AG04450 (cell line): ENCODE measurements at regions not wholly inside any gene's neighbourhood (a gene's known extent, or its start where the extent isn't known, plus 50 kb on each side); places are given as distances from the start of the nearest gene placed in this dataset.

Experiments used
- CTCF ChIA-PET: fragments of 300-600, 350-600 bp; formaldehyde crosslinking; extraction: SDS; loops from one replicate; lab custom pipeline; 2022; ENCODE audit warnings: antibody characterized with exemption, inconsistent platforms; lab: Charles Lee
- POLR2A ChIA-PET: fragments of 350-600 bp; formaldehyde crosslinking; extraction: SDS; loops from one replicate; lab custom pipeline; 2021; ENCODE audit warnings: antibody characterized with exemption, inconsistent platforms; lab: Yijun Ruan, JAX
- DNase-seq: peaks from one replicate; pipeline ENCODE4 v3.0.0-alpha.2; 2011; ENCODE audit warnings: low read depth, low spot score
- H3K27ac ChIP-seq: one replicate; pipeline ENCODE4 v1.5.1; 2012; ENCODE audit warnings: low read depth, low read length, control low read depth
- H3K27me3 ChIP-seq: one replicate; pipeline ENCODE4 v1.6.0; 2012; ENCODE audit warnings: low read length; ENCODE audit not compliant: control insufficient read depth, insufficient read depth
- H3K4me3 ChIP-seq: 2 replicates; pipeline ENCODE4 v1.5.1; 2011; ENCODE audit warnings: mild to moderate bottlenecking, low read depth, low read length, control low read depth
- H3K9me3 ChIP-seq: 2 replicates; pipeline ENCODE4 v1.5.1; 2012; ENCODE audit warnings: low read length; ENCODE audit not compliant: control insufficient read depth, insufficient read depth
- CTCF ChIP-seq: IDR thresholded peaks from 2 replicates; pipeline ENCODE4 v1.5.1; 2011; ENCODE audit warnings: low read depth, low read length, control low read depth, inconsistent platforms

- no peak overlapping the region for H3K4me3 ChIP-seq
- no peaks in the 10 kb centered on the region for H3K27me3 ChIP-seq
- H3K27ac ChIP-seq, result no peak overlapping the region
- no peaks in the 10 kb centered on the region; the same call in 1 of the 2 replicates for H3K9me3 ChIP-seq
- POLR2A ChIA-PET, result no interaction called here
- TF ChIP-seq CTCF, result no peak
- CTCF ChIA-PET, result interaction anchor here (1.0 kb wide), 1 partner anchor 11 kb away, joined by 3 read pairs; no protein-coding TSS in a partner anchor
- DNase-seq, result no peak
Observed at GRCh38 chr16:85526185-85526974, 86.7 kb upstream of the GSE1 start.

GRCh38 chr16:85527042-85527766 lies 85.9 kb upstream of the GSE1 start:
- POLR2A ChIA-PET, result no interaction called here
- CTCF ChIA-PET, result interaction anchor here (1.0 kb wide), 1 partner anchor 12 kb away, joined by 3 read pairs; no protein-coding TSS in a partner anchor

GRCh38 chr16:85527767-85528297 lies 85.3 kb upstream of the GSE1 start:
- no peak for DNase-seq
- POLR2A ChIA-PET, result no interaction called here
- Histone ChIP-seq H3K4me3 (no peak overlapping the region), H3K27ac (no peak overlapping the region), H3K27me3 (no peaks in the 10 kb centered on the region), H3K9me3 (no peaks in the 10 kb centered on the region; the same call in 1 of the 2 replicates)
- TF ChIP-seq CTCF, result no peak
- CTCF ChIA-PET, result interaction anchor here (0.9 to 1.0 kb wide), 2 partner anchors 12 kb away, joined by 3 to 5 read pairs; no protein-coding TSS in a partner anchor

More at GRCh38 chr16:85527042-85527766, 85.9 kb upstream of the GSE1 start:
- Histone ChIP-seq H3K4me3 (no peak overlapping the region), H3K27ac (no peak overlapping the region), H3K9me3 (no peaks in the 10 kb centered on the region; the same call in 1 of the 2 replicates), H3K27me3 (no peaks in the 10 kb centered on the region)
- no peak for TF ChIP-seq CTCF
- DNase-seq, result no peak

- Histone ChIP-seq H3K9me3 (no peaks in the 10 kb centered on the region; the same call in 1 of the 2 replicates), H3K4me3 (no peak overlapping the region), H3K27me3 (no peaks in the 10 kb centered on the region), H3K27ac (no peak overlapping the region)
- CTCF ChIA-PET, result interaction anchor here (0.9 to 1.5 kb wide), 5 partner anchors 11 to 25 kb away, joined by 3 to 5 read pairs (median 3); no protein-coding TSS in a partner anchor
- POLR2A ChIA-PET, result no interaction called here
- DNase-seq, result no peak
- peak; percentile 49 for TF ChIP-seq CTCF
Observed at GRCh38 chr16:85528528-85529387, 84.4 kb upstream of the GSE1 start.
